ENCODE measurements at regions not wholly inside any gene's neighbourhood (a gene's known extent, or its start where the extent isn't known, plus 50 kb on each side); places are given as distances from the start of the nearest gene placed in this dataset.
"Not testable (repeated sequence)": the region's sequence is repeated elsewhere in the genome, so short reads cannot be mapped to it uniquely, and the experiment has no call there.

DNA sequence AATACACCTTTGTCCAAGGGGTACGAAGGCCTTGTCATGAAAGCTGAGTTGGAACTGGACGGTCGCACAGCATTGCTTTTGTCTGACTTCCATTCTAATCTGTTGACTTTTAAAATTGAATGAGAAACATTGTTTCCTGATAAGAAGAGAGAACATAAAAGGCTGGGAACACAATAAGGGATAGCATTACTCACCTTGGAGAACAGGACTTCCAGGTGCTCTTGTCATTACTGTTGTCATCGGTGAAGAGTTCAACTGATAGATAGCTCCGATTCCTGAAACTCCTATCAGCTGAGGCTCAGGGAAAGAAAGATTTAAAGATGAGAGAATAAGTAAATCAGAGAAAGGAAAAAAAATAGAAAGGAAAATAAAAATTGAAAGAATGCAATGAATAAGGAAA, 351.1 kb downstream of the KCNJ2 start:
- no peaks in the 10 kb centered on the region for H3K36me3 ChIP-seq (ENCODE audit: control insufficient read depth, insufficient read depth, low read length)
- H3K27me3 Mint-ChIP-seq, result no peaks in the 10 kb centered on the region
- H3K9me3 ChIP-seq (ENCODE audit: control insufficient read depth in 2 of 2, low read length in 2 of 2), result no peaks in the 10 kb centered on the region
- H3K4me1 Mint-ChIP-seq, result no peaks in the 10 kb centered on the region
- ATAC-seq (ENCODE audit: low read depth in 2 of 2) (no peak), DNase-seq (no peak)
- no peak overlapping the region for H3K27ac Mint-ChIP-seq
- no peaks in the 10 kb centered on the region for H3K36me3 Mint-ChIP-seq
- no peaks in the 10 kb centered on the region for H3K4me1 ChIP-seq (ENCODE audit: control insufficient read depth, insufficient read depth, low read length, poor library complexity, severe bottlenecking)
- H3K9me3 Mint-ChIP-seq, result no peaks in the 10 kb centered on the region
- H3K4me3 Mint-ChIP-seq, result no peak overlapping the region
- H3K27ac ChIP-seq (ENCODE audit: insufficient read depth, low read length, poor library complexity, severe bottlenecking), result no peak overlapping the region
- H3K4me3 ChIP-seq (ENCODE audit: low read depth, low read length), result no peak overlapping the region
- no peaks in the 10 kb centered on the region for H3K27me3 ChIP-seq (ENCODE audit: control insufficient read depth, insufficient read depth, low read length)

DNA sequence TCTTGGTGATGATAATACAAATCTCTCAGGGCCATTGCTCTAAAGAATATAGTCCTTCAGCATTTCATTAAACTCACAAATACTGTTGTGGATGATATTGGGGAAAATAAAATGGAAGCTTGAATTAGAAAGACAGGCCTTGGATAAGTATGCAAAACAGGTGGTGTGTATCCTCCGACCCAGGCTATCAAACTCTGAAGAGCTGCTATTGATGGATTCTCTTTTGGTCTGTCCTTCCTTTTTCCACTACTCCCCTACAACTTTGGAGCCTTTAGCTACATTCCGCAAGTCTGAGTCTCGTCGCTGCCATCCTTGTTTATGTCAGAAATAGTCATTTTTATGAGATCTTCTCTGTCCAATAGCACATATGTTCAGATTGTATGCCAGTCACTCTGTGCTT, 351.6 kb downstream of the KCNJ2 start:
- DNase-seq (no peak), ATAC-seq (ENCODE audit: low read depth in 2 of 2) (no peak)
- H3K9me3 Mint-ChIP-seq, result no peaks in the 10 kb centered on the region
- H3K36me3 ChIP-seq (ENCODE audit: control insufficient read depth, insufficient read depth, low read length), result no peaks in the 10 kb centered on the region
- no peaks in the 10 kb centered on the region for H3K9me3 ChIP-seq (ENCODE audit: control insufficient read depth in 2 of 2, low read length in 2 of 2)
- H3K4me3 Mint-ChIP-seq, result no peak overlapping the region
- no peak overlapping the region for H3K4me3 ChIP-seq (ENCODE audit: low read depth, low read length)
- no peak overlapping the region for H3K27ac ChIP-seq (ENCODE audit: insufficient read depth, low read length, poor library complexity, severe bottlenecking)
- H3K4me1 Mint-ChIP-seq, result no peaks in the 10 kb centered on the region
- no peaks in the 10 kb centered on the region for H3K36me3 Mint-ChIP-seq
- no peaks in the 10 kb centered on the region for H3K27me3 Mint-ChIP-seq
- no peaks in the 10 kb centered on the region for H3K27me3 ChIP-seq (ENCODE audit: control insufficient read depth, insufficient read depth, low read length)
- H3K27ac Mint-ChIP-seq, result no peak overlapping the region
- H3K4me1 ChIP-seq (ENCODE audit: control insufficient read depth, insufficient read depth, low read length, poor library complexity, severe bottlenecking), result no peaks in the 10 kb centered on the region

DNA sequence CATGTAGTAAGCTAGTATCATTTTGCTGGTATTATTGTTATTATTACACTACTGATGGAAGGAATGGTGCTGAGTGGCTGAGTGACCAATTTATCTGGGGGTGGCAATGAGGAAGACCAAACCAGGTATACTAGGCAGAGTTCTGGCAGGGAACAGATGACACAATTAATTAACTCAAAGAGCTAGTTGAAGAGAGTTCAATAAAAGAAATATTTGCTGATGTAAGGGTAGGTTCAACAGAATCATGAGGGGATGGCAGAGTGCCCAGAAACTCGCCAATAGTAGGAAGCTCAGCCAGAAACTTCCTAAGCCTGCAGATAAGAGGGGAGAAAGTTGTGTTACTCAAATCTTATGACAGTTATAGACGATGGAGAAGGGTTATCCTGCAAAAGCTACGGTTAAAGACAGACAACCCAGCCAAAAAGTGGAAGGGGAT, 352.5 kb downstream of the KCNJ2 start:
- Histone ChIP-seq H3K27me3 (ENCODE audit: control insufficient read depth, insufficient read depth, low read length) (no peaks in the 10 kb centered on the region), H3K36me3 (ENCODE audit: control insufficient read depth, insufficient read depth, low read length) (no peaks in the 10 kb centered on the region), H3K27ac (ENCODE audit: insufficient read depth, low read length, poor library complexity, severe bottlenecking) (no peak overlapping the region), H3K9me3 (ENCODE audit: control insufficient read depth in 2 of 2, low read length in 2 of 2) (no peaks in the 10 kb centered on the region), H3K4me3 (ENCODE audit: low read depth, low read length) (no peak overlapping the region), H3K4me1 (ENCODE audit: control insufficient read depth, insufficient read depth, low read length, poor library complexity, severe bottlenecking) (no peaks in the 10 kb centered on the region)
- Mint-ChIP-seq H3K4me3 (no peak overlapping the region), H3K36me3 (no peaks in the 10 kb centered on the region), H3K27ac (no peak overlapping the region), H3K9me3 (no peaks in the 10 kb centered on the region), H3K4me1 (no peaks in the 10 kb centered on the region), H3K27me3 (no peaks in the 10 kb centered on the region)
- no peak for ATAC-seq (ENCODE audit: low read depth in 2 of 2)
- DNase-seq, result no peak

DNA sequence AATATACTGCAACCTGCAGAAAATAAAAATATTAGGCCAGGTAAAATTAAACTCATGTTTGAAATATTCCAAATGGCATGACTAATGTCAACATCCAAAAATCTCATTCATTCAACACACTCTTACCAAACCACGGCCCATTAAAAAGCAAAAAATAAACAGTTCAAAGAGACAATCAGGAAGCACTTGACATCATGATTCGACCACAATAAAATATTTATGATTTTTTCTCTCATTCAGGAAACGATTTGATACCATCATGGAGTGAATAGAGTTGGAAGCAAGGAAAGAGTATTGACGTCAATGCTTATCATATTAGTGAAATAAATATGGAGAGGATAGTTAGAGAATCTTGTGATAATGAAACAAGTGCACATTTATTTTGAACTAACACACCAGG, 354.1 kb downstream of the KCNJ2 start:
- Histone ChIP-seq H3K27me3 (ENCODE audit: control insufficient read depth, insufficient read depth, low read length) (no peaks in the 10 kb centered on the region), H3K36me3 (ENCODE audit: control insufficient read depth, insufficient read depth, low read length) (no peaks in the 10 kb centered on the region), H3K9me3 (ENCODE audit: control insufficient read depth in 2 of 2, low read length in 2 of 2) (no peaks in the 10 kb centered on the region), H3K4me3 (ENCODE audit: low read depth, low read length) (no peak overlapping the region), H3K27ac (ENCODE audit: insufficient read depth, low read length, poor library complexity, severe bottlenecking) (no peak overlapping the region), H3K4me1 (ENCODE audit: control insufficient read depth, insufficient read depth, low read length, poor library complexity, severe bottlenecking) (no peaks in the 10 kb centered on the region)
- Mint-ChIP-seq H3K9me3 (no peaks in the 10 kb centered on the region), H3K27ac (no peak overlapping the region), H3K4me1 (no peaks in the 10 kb centered on the region), H3K27me3 (no peaks in the 10 kb centered on the region), H3K36me3 (no peaks in the 10 kb centered on the region), H3K4me3 (no peak overlapping the region)
- ATAC-seq (ENCODE audit: low read depth in 2 of 2) (no peak), DNase-seq (no peak)

DNA sequence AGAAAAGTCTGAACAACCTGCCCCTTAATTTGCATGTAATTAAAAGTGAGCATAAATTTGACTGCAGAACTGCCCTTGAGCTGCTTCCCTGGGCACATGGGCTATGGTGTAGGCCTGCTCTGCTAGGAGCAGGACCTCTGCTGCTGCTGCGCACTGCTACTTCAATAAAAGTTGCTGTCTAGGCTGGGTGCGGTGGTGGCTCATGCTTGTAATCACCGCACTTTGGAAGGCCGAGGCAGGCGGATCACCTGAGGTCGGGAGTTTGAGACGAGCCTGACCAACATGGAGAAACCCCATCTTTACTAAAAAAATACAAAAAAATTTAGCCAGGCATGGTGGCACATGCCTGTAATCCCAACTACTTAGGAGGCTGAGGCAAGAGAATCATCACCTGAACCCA, 355.7 kb downstream of the KCNJ2 start:
- H3K27me3 ChIP-seq (ENCODE audit: control insufficient read depth, insufficient read depth, low read length); H3K27ac ChIP-seq (ENCODE audit: insufficient read depth, low read length, poor library complexity, severe bottlenecking); ATAC-seq (ENCODE audit: low read depth in 2 of 2); H3K36me3 Mint-ChIP-seq; H3K4me3 Mint-ChIP-seq; H3K9me3 Mint-ChIP-seq; H3K4me1 ChIP-seq (ENCODE audit: control insufficient read depth, insufficient read depth, low read length, poor library complexity, severe bottlenecking); H3K4me1 Mint-ChIP-seq; H3K4me3 ChIP-seq (ENCODE audit: low read depth, low read length); H3K27ac Mint-ChIP-seq; DNase-seq; H3K9me3 ChIP-seq (ENCODE audit: control insufficient read depth in 2 of 2, low read length in 2 of 2); H3K36me3 ChIP-seq (ENCODE audit: control insufficient read depth, insufficient read depth, low read length); H3K27me3 Mint-ChIP-seq: not testable (repeated sequence)

DNA sequence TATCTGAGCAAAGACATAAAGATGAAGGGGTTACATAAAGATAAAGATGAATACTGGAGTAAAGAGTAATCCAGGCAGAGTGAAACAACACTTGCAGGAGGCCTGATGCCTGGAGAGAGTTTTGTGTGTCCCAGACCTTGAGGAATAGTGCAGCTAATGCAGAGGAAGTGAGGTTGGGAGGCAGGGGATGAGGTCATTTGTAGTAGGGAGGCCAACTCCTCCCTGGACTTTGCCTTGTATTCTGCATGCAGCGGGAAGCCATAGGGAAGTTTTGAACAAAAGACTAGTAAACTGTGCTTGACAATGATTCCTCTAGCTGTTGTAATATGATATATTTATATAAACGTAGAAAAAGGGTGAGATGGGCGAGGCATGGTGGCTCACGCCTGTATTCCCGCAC, 356.6 kb downstream of the KCNJ2 start:
- DNase-seq (no peak), ATAC-seq (ENCODE audit: low read depth in 2 of 2) (no peak)
- no peaks in the 10 kb centered on the region for H3K4me1 ChIP-seq (ENCODE audit: control insufficient read depth, insufficient read depth, low read length, poor library complexity, severe bottlenecking)
- Mint-ChIP-seq H3K36me3 (no peaks in the 10 kb centered on the region), H3K9me3 (no peaks in the 10 kb centered on the region), H3K4me3 (no peak overlapping the region), H3K4me1 (no peaks in the 10 kb centered on the region), H3K27me3 (no peaks in the 10 kb centered on the region), H3K27ac (no peak overlapping the region)
- no peak overlapping the region for H3K4me3 ChIP-seq (ENCODE audit: low read depth, low read length)
- no peaks in the 10 kb centered on the region for H3K9me3 ChIP-seq (ENCODE audit: control insufficient read depth in 2 of 2, low read length in 2 of 2)
- H3K36me3 ChIP-seq (ENCODE audit: control insufficient read depth, insufficient read depth, low read length), result no peaks in the 10 kb centered on the region
- H3K27ac ChIP-seq (ENCODE audit: insufficient read depth, low read length, poor library complexity, severe bottlenecking), result no peak overlapping the region
- H3K27me3 ChIP-seq (ENCODE audit: control insufficient read depth, insufficient read depth, low read length), result no peaks in the 10 kb centered on the region

DNA sequence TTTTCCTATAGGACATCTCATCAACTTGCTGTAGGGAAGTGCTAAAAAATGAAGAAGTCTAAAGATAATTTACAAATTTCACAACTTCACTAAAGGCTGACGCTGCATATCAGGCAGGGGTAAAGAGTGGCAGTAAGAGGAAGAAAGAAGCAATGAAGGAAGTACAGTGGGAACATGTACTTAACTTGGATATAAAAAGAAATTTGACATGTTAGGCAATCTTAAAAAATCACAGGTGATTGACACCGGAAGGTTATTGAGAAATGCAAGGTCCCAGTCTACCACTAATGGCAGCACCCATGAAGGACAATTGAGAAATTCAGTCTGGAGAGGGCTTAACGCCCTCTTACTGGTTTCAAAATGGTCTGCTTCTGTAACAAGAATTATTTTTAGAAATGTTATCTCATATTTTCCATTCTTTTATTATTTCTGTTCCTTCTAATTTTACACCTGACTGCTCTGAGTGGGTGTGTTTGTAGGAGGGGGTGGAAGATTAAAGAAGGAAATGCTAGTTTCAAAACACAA, 358.1 kb downstream of the KCNJ2 start:
- no peak overlapping the region for H3K27ac Mint-ChIP-seq
- H3K27ac ChIP-seq (ENCODE audit: insufficient read depth, low read length, poor library complexity, severe bottlenecking), result no peak overlapping the region
- no peaks in the 10 kb centered on the region for H3K36me3 Mint-ChIP-seq

DNA sequence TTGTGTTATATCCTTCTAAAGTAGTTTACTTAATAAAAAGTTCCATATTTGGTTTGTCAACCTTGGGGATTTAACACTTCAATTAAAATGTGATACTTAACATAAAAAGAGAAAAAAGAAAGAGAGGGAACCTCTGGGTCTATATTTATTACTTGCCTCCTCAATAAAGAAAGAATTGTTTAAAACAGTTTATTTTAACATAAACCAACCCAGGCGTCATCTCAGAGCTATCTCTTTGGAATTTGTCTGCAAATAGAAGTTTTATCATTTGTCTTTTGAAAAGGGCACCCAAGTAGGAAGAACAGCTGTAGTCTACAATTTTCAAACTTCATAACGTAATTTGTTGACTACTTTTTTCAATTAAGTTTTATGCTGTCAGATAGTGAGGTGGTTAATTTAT, 364.1 kb downstream of the KCNJ2 start:
- Mint-ChIP-seq H3K27ac (no peak overlapping the region), H3K4me1 (no peaks in the 10 kb centered on the region), H3K36me3 (no peaks in the 10 kb centered on the region), H3K4me3 (no peak overlapping the region), H3K9me3 (peaks cover 0 to 8% (median 4%) of the 10 kb centered on the region in 7 donors), H3K27me3 (no peaks in the 10 kb centered on the region)
- Histone ChIP-seq H3K4me3 (ENCODE audit: low read depth, low read length) (no peak overlapping the region), H3K9me3 (ENCODE audit: control insufficient read depth in 2 of 2, low read length in 2 of 2) (no peaks in the 10 kb centered on the region), H3K4me1 (ENCODE audit: control insufficient read depth, insufficient read depth, low read length, poor library complexity, severe bottlenecking) (no peaks in the 10 kb centered on the region), H3K27ac (ENCODE audit: insufficient read depth, low read length, poor library complexity, severe bottlenecking) (no peak overlapping the region), H3K27me3 (ENCODE audit: control insufficient read depth, insufficient read depth, low read length) (no peaks in the 10 kb centered on the region), H3K36me3 (ENCODE audit: control insufficient read depth, insufficient read depth, low read length) (no peaks in the 10 kb centered on the region)
- DNase-seq (no peak), ATAC-seq (ENCODE audit: low read depth in 2 of 2) (no peak)

More for the DNA sequence above, 358.1 kb downstream of the KCNJ2 start:
- Histone ChIP-seq H3K4me1 (ENCODE audit: control insufficient read depth, insufficient read depth, low read length, poor library complexity, severe bottlenecking) (no peaks in the 10 kb centered on the region), H3K36me3 (ENCODE audit: control insufficient read depth, insufficient read depth, low read length) (no peaks in the 10 kb centered on the region), H3K27me3 (ENCODE audit: control insufficient read depth, insufficient read depth, low read length) (no peaks in the 10 kb centered on the region), H3K9me3 (ENCODE audit: control insufficient read depth in 2 of 2, low read length in 2 of 2) (no peaks in the 10 kb centered on the region), H3K4me3 (ENCODE audit: low read depth, low read length) (no peak overlapping the region)
- no peak for ATAC-seq (ENCODE audit: low read depth in 2 of 2)
- DNase-seq, result no peak
- H3K9me3 Mint-ChIP-seq, result no peaks in the 10 kb centered on the region
- no peaks in the 10 kb centered on the region for H3K27me3 Mint-ChIP-seq
- no peaks in the 10 kb centered on the region for H3K4me1 Mint-ChIP-seq
- H3K4me3 Mint-ChIP-seq, result no peak overlapping the region
